DND-41 (cell line): ENCODE measurements at regions not wholly inside any gene's neighbourhood (a gene's known extent, or its start where the extent isn't known, plus 50 kb on each side); places are given as distances from the start of the nearest gene placed in this dataset.

Source experiments
- ATAC-seq: fragments of 200-7000 bp; cut with Tn5 transposase; 3 replicates; pipeline ENCODE4 v1.9.1; 2021; ENCODE audit warnings: low read depth; ENCODE audit not compliant: insufficient read depth
- DNase-seq: peaks from one replicate; pipeline ENCODE4 v3.0.0-alpha.2; 2020
- H2AFZ ChIP-seq: 2 replicates; pipeline ENCODE4 v1.6.0; 2012; ENCODE audit warnings: low read depth, low read length
- H3K27ac ChIP-seq: 2 replicates; pipeline ENCODE4 v1.5.1; 2012; ENCODE audit warnings: low read length, inconsistent platforms
- H3K27me3 ChIP-seq: fragments of 200-600 bp; sonication (generic); 2 replicates; pipeline ENCODE4 v1.6.0; 2012; ENCODE audit warnings: low read length, mild to moderate bottlenecking, inconsistent platforms; ENCODE audit not compliant: insufficient read depth, poor library complexity
- H3K36me3 ChIP-seq: 2 replicates; pipeline ENCODE4 v1.5.1; 2012; ENCODE audit warnings: low read length, inconsistent platforms; ENCODE audit not compliant: insufficient read depth
- H3K4me1 ChIP-seq: 2 replicates; pipeline ENCODE4 v1.5.1; 2012; ENCODE audit warnings: mild to moderate bottlenecking, low read length; ENCODE audit not compliant: insufficient read depth
- H3K4me2 ChIP-seq: 2 replicates; pipeline ENCODE4 v1.6.0; 2012; ENCODE audit warnings: mild to moderate bottlenecking, moderate library complexity, low read length, inconsistent platforms; ENCODE audit not compliant: insufficient read depth
- H3K4me3 ChIP-seq, 2 experiments: fragments of 200-600 bp in 1 of 2; shearing (Covaris generic) in 1 of 2; 2 replicates each; pipeline ENCODE4 v1.5.1; 2012 to 2016; ENCODE audit warnings: inconsistent platforms in 2 of 2, low read length in 2 of 2, mild to moderate bottlenecking in 2 of 2, low read depth in 1 of 2, moderate library complexity in 1 of 2
- H3K79me2 ChIP-seq: 2 replicates; pipeline ENCODE4 v1.6.0; 2012; ENCODE audit warnings: low read length, inconsistent platforms; ENCODE audit not compliant: insufficient read depth
- H3K9ac ChIP-seq: 2 replicates; pipeline ENCODE4 v1.6.0; 2012; ENCODE audit warnings: low read depth, mild to moderate bottlenecking, inconsistent platforms, low read length, moderate library complexity
- H3K9me3 ChIP-seq: 2 replicates; pipeline ENCODE4 v1.5.1; 2012; ENCODE audit warnings: low read length, moderate library complexity, mild to moderate bottlenecking, inconsistent platforms; ENCODE audit not compliant: insufficient read depth, severe bottlenecking
- H4K20me1 ChIP-seq: 2 replicates; pipeline ENCODE4 v1.6.0; 2012; ENCODE audit warnings: low read length; ENCODE audit not compliant: insufficient read depth
- CTCF ChIP-seq: IDR thresholded peaks from 2 replicates; pipeline ENCODE4 v1.5.1; 2012; ENCODE audit warnings: borderline replicate concordance, low read length, moderate library complexity, mild to moderate bottlenecking; ENCODE audit not compliant: poor library complexity, severe bottlenecking; ENCODE audit errors: extremely low read depth
- EZH2 ChIP-seq: IDR thresholded peaks from 3 replicates; pipeline ENCODE4 v1.6.1; 2012; ENCODE audit warnings: borderline replicate concordance, low read depth, mild to moderate bottlenecking, moderate library complexity, low read length, inconsistent platforms; ENCODE audit not compliant: severe bottlenecking

GRCh38 chr3:72553298-72553697, 294.9 kb downstream of the SHQ1 start:
- ATAC-seq = no peak
- H4K20me1 ChIP-seq = no peaks in the 10 kb centered on the region

GRCh38 chr3:72550582-72551262, 297.5 kb downstream of the SHQ1 start:
- peak overlapping the region; percentile 49 for H2AFZ ChIP-seq
- no peak overlapping the region for H3K9ac ChIP-seq
- H3K27me3 ChIP-seq = no peaks in the 10 kb centered on the region
- H3K36me3 ChIP-seq = no peaks in the 10 kb centered on the region
- H3K4me3 ChIP-seq = no peak overlapping the region
- H3K79me2 ChIP-seq = no peaks in the 10 kb centered on the region
- ATAC-seq (no peak), DNase-seq (no peak)
- H4K20me1 ChIP-seq = no peaks in the 10 kb centered on the region
- no peak overlapping the region for H3K4me2 ChIP-seq
- H3K9me3 ChIP-seq = no peaks in the 10 kb centered on the region
- H3K27ac ChIP-seq = no peak overlapping the region
- TF ChIP-seq EZH2 (no peak), CTCF (no peak)
- H3K4me1 ChIP-seq = peaks cover 10% of the 10 kb centered on the region

More at GRCh38 chr3:72553298-72553697, 294.9 kb downstream of the SHQ1 start:
- Histone ChIP-seq H3K36me3 (no peaks in the 10 kb centered on the region), H3K9me3 (no peaks in the 10 kb centered on the region), H3K4me3 (no peak overlapping the region), H3K4me1 (peaks cover 10% of the 10 kb centered on the region), H3K27me3 (no peaks in the 10 kb centered on the region), H3K27ac (no peak overlapping the region), H3K4me2 (no peak overlapping the region), H3K9ac (no peak overlapping the region), H2AFZ (no peak overlapping the region), H3K79me2 (no peaks in the 10 kb centered on the region)
- TF ChIP-seq CTCF (no peak), EZH2 (no peak)
- DNase-seq = no peak

- peak; percentile 28 for DNase-seq
- H2AFZ ChIP-seq = peak overlapping the region; percentile 81
These were observed 298.3 kb downstream of the SHQ1 start for GRCh38 chr3:72549761-72550581.

More at GRCh38 chr3:72549761-72550581, 298.3 kb downstream of the SHQ1 start:
- H3K9me3 ChIP-seq = no peaks in the 10 kb centered on the region
- no peaks in the 10 kb centered on the region for H4K20me1 ChIP-seq
- no peaks in the 10 kb centered on the region for H3K27me3 ChIP-seq
- H3K9ac ChIP-seq = peak overlapping the region; percentile 18; the same call in 1 of the 2 replicates
- H3K4me3 ChIP-seq = peak overlapping the region in 1 of 2 experiments; percentile 45; a peak in 2 of 4 replicates
- H3K36me3 ChIP-seq = no peaks in the 10 kb centered on the region
- peak; percentile 87 for ATAC-seq
- no peaks in the 10 kb centered on the region for H3K79me2 ChIP-seq
- peak overlapping the region; percentile 39; the same call in 1 of the 2 replicates for H3K27ac ChIP-seq
- H3K4me2 ChIP-seq = peak overlapping the region; percentile 62
- peaks cover 10% of the 10 kb centered on the region for H3K4me1 ChIP-seq
- TF ChIP-seq EZH2 (no peak), CTCF (no peak)
